Endothelial cell of umbilical vein (primary cell): ENCODE measurements at regions not wholly inside any gene's neighbourhood (a gene's known extent, or its start where the extent isn't known, plus 50 kb on each side); places are given as distances from the start of the nearest gene placed in this dataset.

Source experiments
- BruUV-seq: library from RNA; stranded (reverse); fragments of 400-500 nt; replicated peaks from 2 replicates; lab custom pipeline; 2021; lab: Mats Ljungman, UMichigan
- CTCF ChIA-PET: fragments of 300-600, 350-600 bp; sonication (Branson Sonifier 250); formaldehyde crosslinking; loops from one replicate; lab custom pipeline; 2021; ENCODE audit warnings: antibody characterized with exemption, inconsistent platforms; lab: Charles Lee
- POLR2A ChIA-PET: fragments of 300-600, 350-600 bp; sonication (Branson Sonifier 250); formaldehyde crosslinking; loops from one replicate; lab custom pipeline; 2021; ENCODE audit warnings: antibody characterized with exemption, inconsistent platforms; lab: Charles Lee
- DNase-seq: peaks from one replicate; pipeline ENCODE4 v3.0.0-alpha.2; 2011; ENCODE audit warnings: low read depth, low spot score
- FAIRE-seq: peaks from 2 replicates; lab custom pipeline; 2011; peaks lifted over from hg19 to GRCh38; lab: Jason Lieb, UNC
- H2AFZ ChIP-seq: 2 replicates; pipeline ENCODE4 v1.6.0; 2012; ENCODE audit warnings: low read depth, low read length, control low read depth, inconsistent platforms
- H3K27ac ChIP-seq: 2 replicates; pipeline ENCODE4 v1.5.1; 2011; ENCODE audit warnings: low read depth, mild to moderate bottlenecking, control low read depth, low read length, moderate library complexity; ENCODE audit not compliant: insufficient read depth
- H3K27me3 ChIP-seq, 2 experiments: 2 replicates each; pipeline versions ENCODE4 v1.6.0 to v1.6.1; 2011; ENCODE audit warnings: low read length in 2 of 2, mixed read lengths in 1 of 2; ENCODE audit not compliant: control insufficient read depth in 2 of 2, insufficient read depth in 2 of 2
- H3K36me3 ChIP-seq, 2 experiments: 2 replicates in 1 of 2; 3 replicates in 1 of 2; pipeline ENCODE4 v1.5.1; 2011; ENCODE audit warnings: low read length in 2 of 2, mild to moderate bottlenecking in 1 of 2, moderate library complexity in 1 of 2; ENCODE audit not compliant: control insufficient read depth in 2 of 2, insufficient read depth in 2 of 2; ENCODE audit errors: extremely low read depth in 1 of 2
- H3K4me1 ChIP-seq: 3 replicates; pipeline ENCODE4 v1.5.1; 2011; ENCODE audit warnings: mild to moderate bottlenecking, low read length; ENCODE audit not compliant: control insufficient read depth, insufficient read depth; ENCODE audit errors: extremely low read depth
- H3K4me2 ChIP-seq: 2 replicates; pipeline ENCODE4 v1.6.1; 2011; ENCODE audit warnings: low read length, control low read depth, mixed read lengths; ENCODE audit not compliant: insufficient read depth
- H3K4me3 ChIP-seq, 3 experiments: fragments of 200-600 bp in 1 of 3; sonication (generic), shearing (Covaris generic) in 1 of 3; replicated peaks in 1 of 3; 2 replicates each; pipeline ENCODE4 v1.5.1; 2011 to 2016; ENCODE audit warnings: control low read depth in 3 of 3, low read length in 3 of 3, mild to moderate bottlenecking in 2 of 3, inconsistent platforms in 1 of 3, low read depth in 1 of 3, moderate library complexity in 1 of 3; ENCODE audit not compliant: insufficient read depth in 1 of 3
- H3K79me2 ChIP-seq: 2 replicates; pipeline ENCODE4 v1.6.0; 2012; ENCODE audit warnings: low read length, inconsistent platforms; ENCODE audit not compliant: control insufficient read depth, insufficient read depth
- H3K9ac ChIP-seq: replicated peaks from 2 replicates; pipeline ENCODE3; 2011; ENCODE audit warnings: low read length, control low read depth; ENCODE audit not compliant: insufficient read depth; ENCODE audit errors: extremely low read depth
- H3K9me1 ChIP-seq: replicated peaks from 3 replicates; pipeline ENCODE4 v1.6.0; 2011; ENCODE audit warnings: mild to moderate bottlenecking, low read length; ENCODE audit not compliant: control insufficient read depth, insufficient read depth; ENCODE audit errors: extremely low read depth
- H3K9me3 ChIP-seq: replicated peaks from 2 replicates; pipeline ENCODE4 v1.5.1; 2012; ENCODE audit warnings: low read length, inconsistent platforms; ENCODE audit not compliant: control insufficient read depth, insufficient read depth
- H4K20me1 ChIP-seq: replicated peaks from 2 replicates; pipeline ENCODE3; 2011; ENCODE audit warnings: mild to moderate bottlenecking, low read length; ENCODE audit not compliant: control insufficient read depth, insufficient read depth; ENCODE audit errors: extremely low read depth
- CTCF ChIP-seq, 2 donors: IDR thresholded peaks; 1 replicate in 1 of 2; 2 replicates in 1 of 2; pipeline ENCODE4 v1.5.1; 2011; ENCODE audit warnings: low read length in 2 of 2, mild to moderate bottlenecking in 2 of 2, moderate library complexity in 2 of 2, control low read depth in 1 of 2, inconsistent platforms in 1 of 2, low read depth in 1 of 2; ENCODE audit not compliant: insufficient read depth in 1 of 2; ENCODE audit errors: extremely low read depth in 1 of 2
- EZH2 ChIP-seq: IDR thresholded peaks from 2 replicates; pipeline ENCODE4 v1.6.1; 2012; ENCODE audit warnings: borderline replicate concordance, low read depth, mild to moderate bottlenecking, moderate library complexity, low read length, inconsistent platforms; ENCODE audit not compliant: severe bottlenecking
- FOS ChIP-seq: IDR thresholded peaks from 2 replicates; pipeline ENCODE4 v1.6.1; 2011; ENCODE audit warnings: mild to moderate bottlenecking, low read length, moderate library complexity, borderline replicate concordance; ENCODE audit not compliant: insufficient read depth
- GATA2 ChIP-seq: IDR thresholded peaks from 2 replicates; pipeline ENCODE4 v1.7.0; 2011; ENCODE audit warnings: low read depth, mild to moderate bottlenecking, moderate library complexity, mixed read lengths, low read length; ENCODE audit not compliant: insufficient read length, insufficient read depth
- JUN ChIP-seq: IDR thresholded peaks from 2 replicates; pipeline ENCODE4 v1.6.1; 2011; ENCODE audit warnings: borderline replicate concordance, low read depth; ENCODE audit not compliant: insufficient read length, insufficient read depth
- MAX ChIP-seq: IDR thresholded peaks from 2 replicates; pipeline ENCODE4 v1.6.1; 2011; ENCODE audit not compliant: insufficient read depth, insufficient read length
- MYC ChIP-seq: IDR thresholded peaks from one replicate; pipeline ENCODE4 v1.6.1; 2011; ENCODE audit warnings: mild to moderate bottlenecking, low read depth, low read length
- POLR2A ChIP-seq: IDR thresholded peaks from 2 replicates; pipeline ENCODE4 v1.6.1; 2012; ENCODE audit warnings: low read depth, mild to moderate bottlenecking, control low read depth, low read length
- POLR2AphosphoS5 ChIP-seq: IDR thresholded peaks from 2 replicates; pipeline ENCODE4 v1.6.1; 2012; ENCODE audit warnings: low read depth, mild to moderate bottlenecking, control low read depth, low read length, moderate library complexity; ENCODE audit not compliant: insufficient read depth
- dilution Hi-C: fragments of 300-500 bp; cut with MboI; formaldehyde crosslinking; loops from one replicate; pipeline ENCODE4 v1.15.0; 2019; ENCODE audit warnings: low sequenced_read_pairs; ENCODE audit not compliant: extremely low pct_ligation_motif_present
- intact Hi-C: fragments of 100-400 bp; cut with micrococcal nuclease; formaldehyde crosslinking; loops from one replicate; pipeline ENCODE4 v1.10.0; 2022

DNA sequence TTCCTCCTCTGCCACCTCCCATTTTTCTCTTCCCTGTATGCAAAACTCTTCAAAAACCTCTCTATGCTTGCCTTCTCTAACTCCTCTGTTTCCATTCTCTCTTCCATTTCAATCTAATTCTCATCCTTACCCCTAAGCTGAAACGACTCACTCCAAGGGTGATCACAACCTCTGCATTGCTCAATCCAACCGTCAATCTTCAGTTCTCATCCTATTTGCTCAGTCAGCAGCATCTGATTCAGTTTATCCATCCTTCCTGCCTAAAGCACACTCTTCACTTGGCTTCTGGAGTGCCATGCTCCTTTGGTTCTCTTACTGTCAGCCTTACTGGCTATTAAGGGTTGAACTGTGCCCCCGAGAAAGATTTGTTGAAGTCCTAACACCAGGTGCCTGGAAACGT, 163.5 kb upstream of the NEBL start:
- H3K36me3 ChIP-seq, result no peaks in the 10 kb centered on the region
- TF ChIP-seq FOS (no peak), MYC (no peak), MAX (no peak), CTCF (IDR thresholded peaks at IDR 0.05; ENCODE audit: extremely low read depth in 1 of 2, insufficient read depth in 1 of 2, low read depth in 1 of 2, low read length in 2 of 2) (no peak), GATA2 (no peak), JUN (no peak), POLR2A (no peak), POLR2AphosphoS5 (no peak), EZH2 (no peak)
- H3K9me1 ChIP-seq, result no peaks in the 10 kb centered on the region
- H3K4me1 ChIP-seq, result no peaks in the 10 kb centered on the region
- dilution Hi-C loops (no loop called here), intact Hi-C loops (no loop called here)
- BruUV-seq, result no TSS peak
- H3K27ac ChIP-seq, result no peak overlapping the region
- no peak overlapping the region for H3K9ac ChIP-seq
- H2AFZ ChIP-seq, result no peak overlapping the region
- H3K4me3 ChIP-seq, result no peak overlapping the region
- CTCF ChIA-PET, result no interaction called here
- POLR2A ChIA-PET, result no interaction called here
- no peaks in the 10 kb centered on the region for H3K9me3 ChIP-seq
- H3K79me2 ChIP-seq, result no peaks in the 10 kb centered on the region
- FAIRE-seq, result no peak
- H3K4me2 ChIP-seq, result no peak overlapping the region
- H3K27me3 ChIP-seq, result peaks cover under 1% of the 10 kb centered on the region in 2 experiments
- H4K20me1 ChIP-seq, result no peaks in the 10 kb centered on the region
- no peak for DNase-seq
